HG03095 (cell line): ENCODE measurements at regions not wholly inside any gene's neighbourhood (a gene's known extent, or its start where the extent isn't known, plus 50 kb on each side); places are given as distances from the start of the nearest gene placed in this dataset.

Experiments used
- ATAC-seq: cut with Tn5 transposase; IDR thresholded peaks from one replicate; pipeline ENCODE4 v1.9.1; 2021; ENCODE audit warnings: moderate library complexity; ENCODE audit not compliant: unreplicated experiment

- no peak for ATAC-seq
Measured at GRCh38 chr1:72579629-72580028, 297.3 kb upstream of the NEGR1 start.

DNA sequence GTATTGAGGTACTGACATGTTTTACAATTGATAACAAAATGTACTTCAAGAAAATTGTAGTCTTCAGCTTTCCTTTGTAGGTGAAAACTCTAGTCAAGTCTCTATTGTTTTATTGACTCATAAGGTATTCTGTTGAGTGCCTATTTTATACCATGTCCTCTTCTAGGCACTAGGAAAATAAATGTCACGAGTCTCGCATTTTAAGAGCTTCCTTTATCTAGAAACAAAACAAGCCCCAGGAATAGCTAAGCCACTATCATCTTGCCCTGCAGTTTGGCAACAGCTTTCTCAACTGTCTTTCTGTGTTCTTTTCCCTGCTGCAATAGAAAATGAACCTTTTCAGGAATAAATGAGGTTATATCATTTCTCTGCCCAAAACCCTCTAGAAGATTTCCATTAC, 288.5 kb upstream of the NEGR1 start:
- no peak for ATAC-seq

GRCh38 chr1:72568113-72568512, 285.8 kb upstream of the NEGR1 start:
- ATAC-seq: no peak

- no peak for ATAC-seq
Measured at GRCh38 chr1:72567521-72567920, 285.2 kb upstream of the NEGR1 start.

DNA sequence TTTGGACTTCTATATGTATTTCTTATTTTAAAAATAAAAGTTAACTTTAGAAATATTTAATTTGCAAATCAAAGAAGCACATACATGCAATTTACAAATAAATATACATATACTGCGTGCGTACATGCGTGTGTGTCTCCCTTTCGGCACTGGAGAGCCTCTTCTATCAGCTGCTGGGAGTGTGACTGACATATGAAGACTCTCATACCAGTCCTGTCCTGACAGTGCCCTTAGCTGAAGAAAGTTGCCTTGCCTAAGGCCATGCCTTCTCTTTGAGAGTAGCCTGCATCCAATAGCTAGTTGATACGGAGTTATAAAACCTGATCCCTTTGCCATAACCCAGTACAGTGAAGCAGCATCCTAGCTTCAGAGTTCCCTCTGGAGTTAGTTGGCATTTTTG, 282.4 kb upstream of the NEGR1 start:
- no peak for ATAC-seq

DNA sequence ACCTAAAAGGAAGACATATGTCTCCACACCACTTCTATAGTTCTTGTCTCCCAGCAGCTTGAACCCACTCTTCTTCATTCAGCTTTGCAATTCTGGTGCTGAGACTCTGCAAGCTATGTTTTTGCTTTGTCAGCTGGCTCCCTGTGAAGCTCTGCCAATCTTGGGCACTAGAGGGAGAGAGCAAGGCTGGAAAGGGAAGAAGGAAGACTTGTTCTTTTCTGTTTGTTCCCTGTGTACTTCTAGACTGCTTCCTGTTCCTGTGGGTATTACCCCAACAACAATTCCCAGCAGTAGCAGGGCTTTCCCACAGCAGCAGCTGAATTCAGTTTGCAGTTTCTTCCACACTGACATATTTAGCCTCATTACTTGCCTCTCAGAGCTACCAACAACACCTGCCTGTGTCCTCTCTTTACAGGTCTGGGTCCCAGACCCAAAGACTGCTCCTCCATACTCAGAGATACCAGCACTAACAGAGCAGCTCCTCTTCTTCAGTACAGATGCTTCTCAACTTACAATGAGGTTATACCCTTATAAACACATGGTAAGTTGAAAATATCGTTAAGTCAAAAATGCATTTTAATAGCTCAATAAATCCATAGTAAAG, 275.2 kb upstream of the NEGR1 start:
- no peak for ATAC-seq

DNA sequence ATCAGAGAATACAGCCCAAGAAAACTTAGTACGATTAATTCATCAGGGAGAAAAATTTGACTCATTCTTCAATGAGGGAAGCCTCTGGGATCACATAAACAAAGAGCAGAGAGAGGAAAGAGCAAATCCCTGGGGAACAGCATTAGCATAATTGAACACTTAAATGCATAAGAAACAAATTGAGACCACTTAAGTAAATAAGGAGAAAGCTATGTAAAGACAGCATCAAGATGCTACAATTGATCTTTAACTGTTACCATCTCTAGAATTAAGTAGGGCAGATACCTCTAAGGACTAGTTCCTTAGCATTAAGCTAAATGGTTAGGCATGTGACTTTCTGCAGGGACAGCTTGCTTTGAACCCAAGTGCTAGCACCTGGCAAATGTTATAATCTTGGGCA, 265.1 kb upstream of the NEGR1 start:
- no peak for ATAC-seq

DNA sequence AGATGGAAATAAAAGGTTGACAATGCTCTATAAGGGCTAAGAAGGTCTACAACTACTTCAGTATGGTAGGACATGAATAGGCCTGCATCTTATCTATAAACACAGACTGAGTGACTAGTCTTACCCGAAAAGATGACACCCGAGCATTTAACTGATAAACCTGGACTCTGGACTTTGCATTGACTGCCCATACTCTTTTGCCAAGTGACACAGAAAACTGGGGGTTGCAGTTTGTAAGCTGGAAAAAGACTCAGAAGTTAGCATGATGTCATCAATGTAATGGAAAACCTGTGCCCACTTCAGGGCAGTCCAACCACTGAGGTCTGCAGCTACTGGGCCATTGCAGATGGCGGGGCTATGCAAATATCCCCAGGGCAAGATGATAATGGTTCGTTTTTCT, 258.3 kb upstream of the NEGR1 start:
- ATAC-seq: no peak

DNA sequence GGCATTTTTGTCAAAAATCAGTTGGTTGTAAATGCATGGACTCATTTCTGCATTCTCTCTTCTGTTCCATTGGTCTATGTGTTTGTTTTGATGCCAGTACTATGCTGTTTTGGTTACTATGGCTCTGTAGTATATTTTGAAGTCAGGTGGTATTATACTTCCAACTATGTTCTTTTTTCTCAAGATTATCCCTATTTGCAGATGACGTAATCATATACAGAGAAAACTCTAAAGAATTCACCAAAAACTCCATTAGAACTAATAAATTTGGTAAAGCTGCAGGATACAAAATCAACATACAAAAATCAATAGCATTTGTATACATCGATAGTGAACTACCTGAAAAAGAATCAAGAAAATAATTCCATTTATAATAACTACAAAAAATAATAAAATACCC, 253.1 kb upstream of the NEGR1 start:
- ATAC-seq: no peak

DNA sequence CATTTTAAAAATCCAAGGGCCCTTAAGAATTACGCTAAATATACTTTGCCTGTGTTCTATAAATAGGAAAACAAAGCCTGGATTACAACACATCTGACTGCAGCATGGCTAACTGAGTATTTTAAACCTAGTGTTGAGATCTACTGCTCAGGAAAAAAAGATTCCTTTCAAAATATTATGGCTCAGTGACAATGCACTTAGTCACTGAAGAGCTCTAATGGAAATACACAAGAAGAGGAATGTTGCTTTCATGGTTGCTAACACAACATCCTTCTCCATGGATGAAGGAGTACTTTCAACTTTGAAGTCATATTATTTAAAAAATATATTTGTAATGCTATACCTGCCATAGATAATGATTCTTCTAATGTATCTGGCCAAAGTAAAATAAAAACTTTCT, 248.3 kb upstream of the NEGR1 start:
- ATAC-seq: no peak

GRCh38 chr1:72526926-72527325, 244.6 kb upstream of the NEGR1 start:
- ATAC-seq: no peak

- no peak for ATAC-seq
Measured at GRCh38 chr1:72524021-72524420, 241.7 kb upstream of the NEGR1 start.

DNA sequence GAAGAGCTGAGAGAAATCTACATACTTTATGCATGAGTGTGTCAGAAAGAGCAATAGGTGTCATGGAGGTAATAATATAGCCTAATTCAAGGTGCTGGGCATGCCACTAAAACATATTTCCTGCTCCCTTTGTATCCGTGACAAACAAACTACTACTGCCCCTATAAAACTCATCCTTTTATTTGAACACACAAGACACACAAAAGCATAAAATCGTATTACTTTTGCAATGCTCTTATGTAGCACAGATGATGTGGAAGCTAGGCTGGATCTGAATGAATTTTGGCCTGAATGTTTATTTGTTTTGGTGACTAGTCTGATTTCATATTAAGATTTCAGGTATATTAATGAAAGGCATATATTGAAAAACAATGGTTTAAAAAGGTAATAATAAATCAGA, 239.3 kb upstream of the NEGR1 start:
- no peak for ATAC-seq

GRCh38 chr1:72516826-72517225, 234.5 kb upstream of the NEGR1 start:
- ATAC-seq: no peak

DNA sequence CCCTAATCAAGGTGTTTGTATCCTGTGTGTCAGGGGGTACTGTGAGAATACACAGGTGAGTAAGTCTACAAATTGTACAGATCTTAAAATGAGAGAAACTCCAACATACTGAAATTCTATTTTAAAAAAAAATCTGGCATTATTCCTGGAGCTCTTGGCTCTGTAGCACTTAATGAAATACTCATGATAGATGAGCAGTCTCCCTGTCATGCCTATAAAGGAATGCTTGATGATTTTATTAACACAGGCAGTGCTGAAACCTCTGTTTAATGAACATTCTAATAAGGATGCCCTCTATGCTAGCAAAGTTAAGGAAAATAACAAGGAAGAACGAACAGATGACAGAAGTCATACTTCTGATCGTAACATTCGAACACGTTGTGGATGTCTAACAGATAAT, 233.9 kb upstream of the NEGR1 start:
- ATAC-seq: no peak

DNA sequence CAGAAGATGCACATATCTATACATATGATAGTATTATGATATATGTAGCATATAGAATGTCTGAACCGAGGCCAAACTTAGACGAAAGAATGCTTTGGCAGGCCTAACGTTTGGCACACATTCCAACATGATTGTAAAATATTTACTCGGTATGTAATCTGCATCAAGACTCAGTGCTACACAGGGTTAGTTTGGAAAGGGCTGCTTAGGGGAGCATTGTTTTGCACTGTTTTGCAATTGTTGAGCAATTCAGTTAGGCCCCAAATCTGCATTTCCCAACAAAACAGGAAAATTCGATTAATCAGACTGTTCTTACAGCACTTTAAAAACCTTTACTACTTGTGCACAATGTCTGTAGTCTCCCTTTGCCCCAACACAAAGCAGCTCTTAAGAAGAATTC, 216.0 kb upstream of the NEGR1 start:
- no peak for ATAC-seq

DNA sequence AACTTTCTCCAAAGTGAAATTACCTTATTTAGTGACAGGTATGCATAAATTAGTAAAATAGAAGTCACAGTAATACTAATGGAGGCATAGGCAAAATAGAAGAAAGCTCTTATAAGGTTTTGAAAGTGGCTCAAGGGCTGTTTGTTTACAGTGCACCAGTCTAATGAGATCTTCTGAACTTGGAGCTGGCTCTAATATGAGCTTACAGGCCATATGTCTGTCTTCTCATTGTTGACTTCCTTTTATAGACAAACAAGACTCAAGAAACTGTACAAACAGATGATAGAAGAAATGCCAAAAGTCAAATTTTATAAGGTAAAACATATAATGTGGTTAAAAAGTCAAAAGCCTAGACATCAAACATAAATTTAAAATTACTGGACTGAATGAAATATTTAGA, 207.5 kb upstream of the NEGR1 start:
- no peak for ATAC-seq

DNA sequence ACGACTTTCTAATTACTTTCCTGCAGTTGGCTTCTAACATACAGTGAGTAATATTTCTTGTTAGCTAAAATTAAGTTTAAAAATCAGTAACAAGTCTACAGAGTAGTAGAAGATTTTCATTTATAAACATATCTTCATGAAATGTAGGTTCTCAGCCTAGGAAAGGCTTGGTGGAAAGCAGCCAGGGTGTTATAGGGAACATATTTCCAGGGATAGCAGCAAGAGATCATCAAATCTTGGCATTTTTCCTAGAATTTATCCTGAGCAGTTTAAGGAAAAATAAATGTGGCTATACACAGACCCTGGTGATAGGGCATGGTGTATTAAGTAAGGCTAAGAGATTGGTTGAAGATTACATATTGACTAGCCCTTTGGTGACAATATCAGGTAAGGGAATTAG, 203.5 kb upstream of the NEGR1 start:
- no peak for ATAC-seq

DNA sequence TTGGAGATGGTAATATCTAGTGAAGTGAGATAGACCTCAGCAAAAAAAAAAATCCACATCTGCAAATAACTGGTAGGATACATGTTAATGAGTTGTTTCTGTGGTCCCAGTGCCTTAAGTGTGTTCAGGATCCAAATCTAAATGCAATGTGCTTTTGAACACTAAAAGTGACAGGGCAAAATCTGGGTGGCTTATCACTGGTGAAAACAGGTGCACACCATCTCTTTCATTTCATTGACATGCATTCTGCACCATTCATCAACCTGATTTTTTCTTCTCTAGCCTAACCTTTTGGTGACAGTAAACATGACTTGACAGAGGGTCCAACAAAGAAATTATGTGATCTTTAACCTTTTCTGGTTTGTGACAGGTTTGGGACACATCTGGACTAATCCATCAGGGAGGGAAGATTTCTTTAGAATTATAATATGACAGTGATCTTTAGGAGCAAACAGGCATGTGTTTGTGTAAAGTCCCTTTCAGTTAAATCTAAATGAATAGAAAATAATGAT, 201.6 kb upstream of the NEGR1 start:
- no peak for ATAC-seq

- no peak for ATAC-seq
Measured at GRCh38 chr1:72482736-72483413, 200.5 kb upstream of the NEGR1 start.

DNA sequence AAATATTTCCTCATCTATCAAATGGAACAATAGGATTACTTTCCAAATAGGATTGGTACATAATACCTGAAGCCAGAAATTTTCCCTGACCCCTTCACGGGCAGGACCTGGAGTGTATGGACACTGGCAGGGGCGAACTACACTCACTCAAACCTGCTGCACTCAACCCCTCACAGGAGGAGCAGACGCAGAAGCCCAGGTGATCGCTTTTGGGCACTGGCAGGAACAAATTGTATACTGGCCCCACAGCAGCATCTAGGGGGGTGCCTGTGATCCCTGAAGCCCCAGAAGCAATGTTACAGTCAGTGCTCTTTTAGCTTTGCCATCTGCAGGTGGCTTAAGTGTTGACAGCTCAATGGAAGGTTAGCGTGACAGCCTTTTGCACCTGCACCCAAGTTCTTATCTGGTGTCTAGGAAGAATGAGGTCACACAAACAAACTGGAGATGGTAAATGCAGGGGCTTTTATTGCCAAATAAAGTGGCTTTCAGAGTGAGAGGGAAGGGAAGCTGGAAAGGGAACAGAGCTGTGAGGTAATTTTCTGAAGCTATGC, 199.2 kb upstream of the NEGR1 start:
- no peak for ATAC-seq

DNA sequence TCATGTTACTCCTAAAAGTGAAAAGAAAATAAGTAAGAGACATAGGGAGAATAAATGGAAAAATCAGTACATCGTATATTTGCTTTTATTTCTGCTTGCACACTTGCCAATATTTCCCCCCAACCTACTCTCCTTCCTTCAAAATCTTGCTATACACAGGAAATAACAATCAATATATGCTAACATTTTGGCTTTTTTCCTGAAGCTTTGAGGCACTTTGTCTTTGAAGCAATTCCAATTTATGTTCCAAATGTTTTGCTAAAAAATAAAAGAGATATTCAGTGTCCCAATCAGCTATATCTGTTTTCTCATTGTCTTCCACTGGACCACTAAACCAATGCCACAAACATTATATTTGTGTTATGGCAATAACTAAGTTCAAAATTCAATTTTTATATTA, 184.0 kb upstream of the NEGR1 start:
- no peak for ATAC-seq
